ENCODE measurements at regions not wholly inside any gene's neighbourhood (a gene's known extent, or its start where the extent isn't known, plus 50 kb on each side); places are given as distances from the start of the nearest gene placed in this dataset.

DNA sequence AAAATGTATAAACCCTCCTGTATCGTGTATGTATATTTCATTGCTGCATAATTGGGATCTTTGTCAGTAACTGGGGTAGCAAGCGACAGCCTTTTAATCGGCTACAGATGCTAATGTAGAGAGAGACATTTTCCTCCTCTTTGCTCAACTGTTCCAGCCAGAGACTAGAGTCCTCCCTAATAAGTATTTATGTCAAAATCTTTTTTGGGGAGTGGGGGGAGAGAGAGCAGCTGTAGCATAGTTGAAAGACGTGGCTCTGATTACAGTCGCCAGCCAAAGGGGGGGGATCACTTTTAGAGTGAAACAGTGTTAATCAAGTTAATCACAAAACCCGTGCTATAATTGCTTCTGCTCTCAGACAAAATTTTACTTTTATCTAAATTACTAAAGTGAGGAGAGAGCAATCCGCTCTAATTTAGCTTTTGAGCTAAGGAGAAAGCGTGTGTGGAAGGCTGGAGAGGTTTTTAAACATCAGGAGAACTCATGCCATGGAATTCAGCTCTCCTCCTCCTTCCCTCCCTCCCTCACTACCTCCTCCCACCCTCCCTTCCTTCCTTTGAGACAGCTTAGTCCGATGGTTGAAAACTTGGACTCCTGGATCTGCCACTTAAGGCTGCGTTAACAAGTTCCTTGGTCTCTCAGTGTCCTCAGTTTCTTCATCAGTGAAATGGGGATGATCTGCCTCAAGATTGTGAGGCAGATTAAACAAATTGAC is 87.3 kb upstream of the ZNF618 start:
- no peak for DNase-seq

DNA sequence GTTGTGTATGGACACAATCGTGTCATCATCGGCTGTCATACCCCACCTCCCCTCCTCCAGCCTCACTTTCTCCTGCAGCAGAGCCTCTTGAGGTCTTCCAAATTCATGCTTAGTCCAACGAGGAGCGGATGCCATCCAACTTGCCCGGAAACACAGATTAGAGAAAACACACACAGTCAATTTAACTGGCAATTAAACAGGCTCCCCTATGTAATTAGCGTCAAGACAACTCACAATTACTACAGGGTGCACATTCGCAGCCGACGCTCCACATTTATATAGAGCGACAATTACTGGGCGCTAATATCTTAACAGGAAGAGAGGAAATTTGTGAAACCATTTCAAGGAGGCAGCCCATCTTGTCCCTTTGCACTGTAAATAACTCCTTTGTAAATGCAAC is 86.0 kb upstream of the ZNF618 start:
- DNase-seq: no peak

DNA sequence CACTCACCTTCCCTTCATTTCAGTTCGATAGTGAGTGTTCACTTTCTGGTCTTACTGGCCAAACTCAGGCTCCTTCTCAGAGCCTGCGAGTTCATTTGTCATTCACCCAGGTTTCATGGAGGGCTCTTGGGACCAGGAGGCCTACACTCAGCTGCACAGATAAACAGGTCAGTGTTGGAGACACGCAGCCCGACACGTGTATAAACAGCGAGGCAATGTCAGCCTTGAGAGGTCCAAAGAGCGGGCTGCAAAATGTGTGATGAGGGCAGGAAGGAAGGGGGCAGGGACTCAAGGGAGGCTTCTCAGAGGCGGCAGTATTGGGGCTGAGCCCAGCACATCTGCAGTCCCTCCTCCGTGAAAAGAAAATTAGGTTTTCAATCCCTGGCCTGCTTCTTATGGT is 82.6 kb upstream of the ZNF618 start:
- DNase-seq: no peak

DNA sequence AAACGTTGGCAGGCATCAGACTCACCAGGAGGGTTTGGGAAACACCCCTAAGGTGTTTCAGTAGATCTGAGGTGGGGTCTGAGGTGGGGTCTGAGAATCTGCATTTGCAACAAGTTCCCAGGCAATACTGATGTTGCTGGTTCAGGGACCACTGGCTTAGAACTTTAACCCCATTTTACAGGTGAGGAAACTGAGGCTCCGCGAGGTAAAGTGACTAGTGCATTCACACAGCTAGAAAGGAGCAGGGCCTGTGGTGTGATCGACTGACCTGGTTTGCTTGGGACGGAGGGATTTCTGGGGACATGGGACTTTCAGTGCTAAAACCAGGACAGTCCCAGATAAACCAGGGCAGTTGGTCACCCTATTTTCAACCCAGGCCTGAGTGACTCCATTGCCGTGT is 81.4 kb upstream of the ZNF618 start:
- no peak for DNase-seq

DNA sequence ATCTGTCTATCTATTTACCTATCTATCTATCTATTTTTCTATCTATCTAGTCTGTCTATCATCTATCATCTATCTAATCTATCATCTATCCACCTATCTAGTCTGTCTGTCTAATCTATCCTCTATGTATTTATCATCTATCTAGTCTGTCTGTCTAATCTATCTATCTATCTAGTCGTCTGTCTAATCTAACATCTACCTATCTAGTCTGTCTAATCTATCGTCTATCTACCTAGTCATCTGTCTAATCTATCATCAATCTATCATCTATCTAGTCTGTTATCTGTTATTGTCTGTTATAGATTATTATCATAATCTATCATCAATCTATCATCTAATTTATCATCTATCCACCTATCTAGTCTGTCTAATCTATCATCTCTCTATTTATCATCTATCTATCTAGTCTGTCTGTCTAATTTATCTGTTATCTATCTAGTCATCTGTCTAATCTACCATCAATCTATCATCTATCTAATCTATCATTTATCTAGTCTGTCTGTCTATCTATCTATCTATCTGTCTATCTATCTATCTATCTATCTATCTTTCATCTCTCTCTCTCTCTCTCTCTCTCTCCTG is 80.2 kb upstream of the ZNF618 start:
- DNase-seq: no peak

DNA sequence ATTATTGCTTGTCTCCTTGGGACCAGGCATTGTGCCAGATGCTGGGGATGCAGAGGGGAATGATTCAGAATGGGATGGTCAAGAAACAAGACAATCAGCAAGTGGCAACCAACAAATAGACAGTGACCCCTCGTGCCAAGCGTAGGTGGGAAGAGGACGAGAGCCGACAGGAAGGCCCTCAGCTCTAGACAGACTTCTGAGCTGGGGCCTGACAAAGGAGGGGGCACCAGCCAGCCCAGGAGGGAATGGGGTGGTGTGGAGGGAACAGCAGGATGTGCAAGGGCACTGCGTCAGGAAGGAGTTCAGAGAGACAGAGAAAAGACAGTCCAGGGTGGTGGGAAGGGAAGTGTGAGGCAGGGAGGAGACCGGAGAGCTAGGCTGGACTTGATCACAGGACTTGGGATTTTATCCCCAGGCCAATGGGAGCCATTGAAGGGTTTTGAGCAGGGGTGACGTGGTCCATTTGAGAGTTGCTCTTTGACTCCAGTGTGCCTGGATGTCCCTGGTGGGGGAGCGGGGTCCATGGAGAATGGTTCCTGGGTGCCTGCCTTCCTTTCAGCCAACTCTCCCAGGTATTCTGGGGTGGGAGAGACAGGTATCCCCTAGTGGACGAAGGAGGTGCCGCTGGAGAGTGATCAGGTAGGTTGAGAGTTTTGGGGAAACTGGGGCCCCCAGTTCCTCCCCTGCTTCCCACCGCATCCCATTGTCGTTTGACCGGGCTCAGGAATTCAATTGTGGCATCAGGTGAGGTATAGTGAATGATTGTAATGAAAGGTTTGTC is 79.3 kb upstream of the ZNF618 start:
- no peak for DNase-seq

DNA sequence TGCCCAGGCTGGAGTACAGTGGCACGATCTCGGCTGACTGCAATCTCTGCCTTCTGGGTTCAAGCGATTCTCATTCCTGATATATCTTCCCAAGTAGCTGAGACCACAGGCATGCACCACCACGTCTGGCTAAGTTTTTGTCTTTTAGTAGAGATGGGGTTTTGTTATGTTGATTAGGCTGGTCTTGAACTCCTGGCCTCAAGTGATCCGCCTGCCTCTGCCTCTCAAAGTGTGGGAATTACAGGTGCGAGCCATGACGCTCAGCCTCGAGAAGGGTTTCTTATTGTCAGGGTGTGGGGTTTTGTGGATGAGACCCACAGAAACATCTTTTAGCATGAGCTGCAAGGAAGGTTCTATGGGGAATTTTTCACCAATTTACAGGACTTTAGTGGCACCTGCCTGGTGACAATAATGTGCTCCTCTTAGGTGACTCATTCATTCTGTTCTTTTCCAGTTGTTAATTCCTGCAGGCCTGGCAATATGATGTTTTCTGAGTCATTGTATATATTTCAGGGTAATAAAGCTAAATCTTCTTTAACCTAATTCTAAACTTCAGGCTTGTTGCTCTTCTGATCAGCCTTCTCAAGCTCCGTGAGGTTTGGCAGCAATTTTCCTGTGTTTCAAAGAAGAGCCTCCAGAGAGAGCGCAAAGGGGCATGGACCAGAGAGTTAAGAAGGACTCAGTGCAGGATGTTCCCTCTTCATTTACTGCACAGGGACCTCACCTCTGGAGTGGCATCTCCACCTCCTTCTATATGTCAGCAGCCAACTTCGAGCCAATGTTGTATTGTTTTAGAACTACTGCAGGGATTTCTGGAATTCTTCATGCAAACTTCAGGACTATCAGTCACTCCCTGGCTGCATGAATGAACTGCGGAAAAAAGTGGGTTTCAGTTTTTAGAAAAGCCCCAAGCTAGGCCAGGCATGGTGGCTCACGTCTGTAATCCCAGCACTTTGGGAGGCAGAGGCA is 77.8 kb upstream of the ZNF618 start:
- DNase-seq: peak; percentile 5

DNA sequence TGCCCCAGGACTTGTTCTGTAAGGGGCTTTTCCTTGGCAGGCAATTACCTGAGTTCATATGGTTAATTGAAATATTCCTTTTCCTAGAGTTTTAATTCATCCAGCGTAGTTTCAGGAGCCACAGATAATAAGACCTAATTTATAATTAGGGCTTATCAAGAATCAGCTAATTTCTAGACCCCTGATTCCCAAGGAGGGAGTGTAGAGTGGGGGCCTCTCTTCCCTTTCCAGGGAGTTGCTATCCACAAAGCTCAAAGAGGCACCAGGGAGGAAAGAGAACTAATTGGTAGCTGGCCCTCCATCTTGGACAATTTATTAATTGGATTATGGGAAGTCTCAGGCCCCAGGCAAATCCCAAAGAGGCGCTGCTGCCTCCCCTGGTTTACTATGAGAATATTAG is 75.8 kb upstream of the ZNF618 start:
- no peak for DNase-seq

DNA sequence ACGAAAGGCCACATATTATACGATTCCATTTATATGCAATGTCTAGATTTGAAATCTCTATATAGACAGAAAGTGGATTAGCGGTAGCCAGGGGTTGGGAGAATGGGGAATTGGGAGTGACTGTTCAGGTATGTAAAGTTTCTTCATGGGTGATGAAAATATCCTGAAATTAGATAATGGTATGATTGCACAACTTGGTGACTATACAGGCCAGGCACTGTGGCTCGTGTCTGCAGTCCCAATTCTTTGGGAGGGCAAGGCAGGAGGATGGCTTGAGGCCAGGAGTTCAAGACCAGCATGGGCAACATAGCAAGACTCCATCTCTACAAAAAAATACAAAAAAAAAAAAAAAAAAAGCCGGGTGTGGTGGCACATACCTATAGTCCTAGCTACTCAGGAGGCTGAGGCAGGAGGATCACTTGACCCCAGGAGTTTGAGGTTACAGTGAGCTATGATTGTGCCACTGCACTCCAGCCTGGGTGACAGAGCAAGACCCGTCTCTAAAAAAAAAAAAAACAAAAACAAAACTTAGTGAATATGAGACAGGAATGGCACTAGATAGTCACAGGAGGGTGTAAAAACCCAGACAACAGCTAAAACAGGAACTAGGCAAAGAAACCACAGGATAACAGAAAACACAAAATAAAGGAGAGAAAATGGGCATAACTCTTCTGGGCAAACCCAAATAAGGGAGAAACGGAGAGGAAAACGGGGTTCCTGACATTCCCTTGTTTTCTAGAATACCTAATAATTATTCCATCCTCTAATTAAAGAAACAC is 72.1 kb upstream of the ZNF618 start:
- DNase-seq: no peak

DNA sequence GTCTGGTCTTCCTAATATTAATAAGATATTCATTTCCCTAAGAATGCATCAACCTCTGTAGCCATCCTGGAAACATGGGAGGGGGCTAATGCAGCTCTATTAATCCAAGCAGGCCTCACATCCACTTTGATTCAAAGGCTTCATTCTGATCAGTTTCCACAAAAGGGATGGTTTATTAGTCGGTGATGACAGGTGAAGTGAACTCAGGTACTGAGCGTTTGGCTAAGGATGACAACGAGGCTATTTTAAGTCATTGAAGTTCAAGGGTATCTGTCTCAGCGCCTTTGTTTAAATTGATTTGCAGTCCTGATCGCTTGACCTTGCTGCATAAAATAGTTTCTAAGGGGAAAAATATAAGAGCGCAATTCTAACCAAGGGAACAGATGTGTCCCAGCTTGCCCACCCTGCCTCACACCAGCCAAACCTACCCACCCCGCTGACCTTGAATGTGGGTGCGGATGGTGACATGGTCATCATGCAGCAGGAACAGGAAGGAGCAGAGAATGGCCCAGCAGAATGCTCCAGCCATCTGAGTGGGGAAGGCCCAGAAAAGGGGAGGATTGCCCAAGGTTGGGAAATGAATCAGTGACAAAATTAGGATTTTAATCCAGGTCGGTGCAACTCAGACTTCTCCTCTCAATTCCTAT is 70.5 kb upstream of the ZNF618 start:
- no peak for DNase-seq

DNA sequence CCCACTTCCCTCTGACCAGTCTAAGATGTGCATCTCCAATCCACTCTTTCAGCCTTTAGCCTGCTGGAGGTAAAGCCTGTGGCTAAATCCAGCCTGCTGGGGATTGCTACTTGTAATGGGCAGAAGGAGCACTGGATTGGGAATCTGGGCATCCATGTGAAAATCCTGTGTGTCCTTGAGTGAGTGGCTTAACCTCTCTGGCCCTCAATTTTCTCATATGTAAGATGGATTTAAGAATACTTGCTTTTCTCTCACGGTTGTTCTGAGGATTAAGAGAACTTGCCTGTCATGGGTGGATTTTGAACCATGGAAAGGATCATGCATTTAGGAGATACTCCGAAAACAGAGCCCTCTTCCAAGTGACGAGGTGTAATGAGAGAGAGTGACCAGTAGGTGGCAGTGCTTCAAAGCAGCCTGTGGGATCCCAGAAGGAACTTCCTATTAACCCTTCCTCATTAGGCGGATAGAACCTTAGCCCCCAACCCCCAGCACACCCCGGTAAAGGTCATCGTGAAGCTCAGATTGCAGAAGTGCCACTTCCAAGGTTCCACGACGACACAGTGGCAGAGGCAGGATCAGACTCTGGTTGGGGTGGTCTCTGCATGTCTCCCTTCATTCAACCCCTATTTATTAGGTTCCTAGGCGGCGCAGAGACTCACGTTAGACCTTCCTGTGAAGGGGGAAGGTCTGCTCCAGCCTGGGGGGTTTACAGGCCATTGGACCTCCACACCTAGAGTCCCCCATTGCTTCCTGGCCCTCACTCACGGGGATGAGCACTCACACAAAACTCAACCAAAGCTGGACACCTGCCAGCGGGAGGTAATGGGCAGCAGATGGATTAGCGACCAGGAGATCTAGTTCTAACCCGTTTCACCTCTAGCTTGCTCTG is 68.7 kb upstream of the ZNF618 start:
- DNase-seq: peak; percentile 75

DNA sequence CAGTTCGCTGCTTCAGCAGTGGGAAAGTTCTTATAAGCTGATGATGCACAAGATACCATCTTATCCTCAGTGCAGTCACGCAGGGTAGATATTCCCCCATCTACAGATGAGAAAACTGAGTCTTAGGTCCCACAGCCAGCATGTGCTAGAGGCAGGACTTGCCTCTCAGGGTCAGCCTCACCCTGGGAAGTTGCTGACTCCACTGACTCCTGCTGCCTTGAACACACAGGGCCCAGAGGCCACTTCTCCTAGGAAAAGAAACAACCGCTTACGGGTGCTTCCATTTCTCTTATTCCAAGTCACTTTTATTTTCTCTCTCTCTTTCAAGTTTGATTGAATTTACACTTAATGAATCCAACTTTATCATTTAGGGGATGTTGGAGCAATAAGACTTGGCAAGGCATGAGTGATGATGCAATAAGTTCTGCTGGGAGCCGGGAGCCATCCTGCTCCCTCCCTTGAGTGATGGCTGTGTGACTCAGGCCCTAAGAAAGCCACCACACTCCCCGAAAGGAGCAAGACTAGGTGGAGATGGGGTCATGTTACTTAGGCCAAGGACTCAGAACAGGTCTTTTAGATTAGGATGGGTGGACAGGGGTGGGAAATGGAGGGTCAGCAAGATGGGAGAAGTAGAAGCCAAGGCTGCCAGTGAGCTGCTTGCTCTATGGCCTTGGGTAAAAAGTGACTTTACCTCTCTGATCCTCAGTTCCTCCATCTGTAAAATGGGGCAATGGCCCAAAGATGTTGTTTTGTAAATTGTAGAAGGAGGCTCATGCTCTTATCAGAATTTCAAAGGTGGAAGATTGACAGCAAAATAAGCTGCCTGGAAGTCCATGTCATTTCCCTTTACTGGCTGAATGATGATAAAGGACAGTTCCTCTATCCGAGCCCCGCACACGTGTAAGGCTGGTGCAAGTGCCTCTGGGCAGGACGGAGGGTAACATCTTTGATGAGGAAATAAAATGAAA is 67.4 kb upstream of the ZNF618 start:
- no peak for DNase-seq

DNA sequence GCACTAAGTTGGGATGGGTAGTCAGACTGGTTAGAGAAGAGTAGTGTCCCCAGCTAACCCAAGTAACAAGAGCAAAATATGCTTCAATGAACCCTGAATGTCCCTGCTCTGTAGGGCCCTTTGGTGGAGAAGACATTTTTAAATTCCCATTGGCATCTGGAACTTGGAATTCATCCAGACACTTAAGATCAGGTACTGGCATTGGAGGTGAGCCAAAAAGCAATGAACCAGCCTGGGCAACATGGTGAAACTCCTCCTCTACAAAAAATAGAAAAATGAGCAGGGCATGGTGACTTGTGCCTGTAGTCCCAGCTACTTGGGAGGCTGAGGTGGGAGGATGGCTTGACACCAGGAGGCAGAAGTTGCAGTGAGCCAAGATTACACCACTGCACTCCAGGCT is 58.9 kb upstream of the ZNF618 start:
- no peak for DNase-seq

DNA sequence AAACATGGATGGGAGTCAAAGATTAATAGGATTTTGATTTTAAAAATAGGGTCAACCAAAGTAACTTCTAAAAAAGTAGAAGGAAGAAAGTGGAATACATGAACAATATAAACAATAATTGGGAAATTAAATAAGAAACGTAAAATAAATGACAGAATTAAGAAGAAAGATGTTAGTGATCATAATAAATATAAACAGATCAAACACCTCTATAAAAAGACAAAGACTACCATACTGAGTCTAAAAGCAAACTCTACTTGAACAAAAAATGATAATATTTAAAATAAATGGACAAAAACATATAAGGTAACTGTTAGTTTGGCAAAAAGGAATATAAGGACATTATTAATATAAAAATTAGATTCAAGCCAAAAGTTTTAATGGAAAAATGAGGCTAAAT is 57.7 kb upstream of the ZNF618 start:
- DNase-seq: no peak

DNA sequence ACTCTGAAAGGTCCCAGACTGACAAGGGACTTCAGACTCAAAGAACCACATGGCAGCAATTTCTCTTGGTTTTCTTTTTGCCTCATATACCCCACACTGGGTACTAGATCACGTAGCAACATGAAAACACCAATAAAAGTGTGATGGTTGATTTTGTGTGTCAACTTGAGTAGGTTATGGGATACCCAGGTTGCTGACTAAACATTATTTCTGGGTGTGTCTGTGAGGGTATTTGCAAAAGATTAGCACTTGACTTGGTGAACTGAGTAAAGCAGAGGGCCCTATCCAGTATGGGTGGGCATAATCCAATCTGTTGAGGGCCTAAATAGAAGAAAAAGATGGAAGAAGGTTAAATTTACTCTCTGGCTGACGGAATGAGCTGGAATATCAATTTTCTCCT is 53.8 kb upstream of the ZNF618 start:
- DNase-seq: no peak

DNA sequence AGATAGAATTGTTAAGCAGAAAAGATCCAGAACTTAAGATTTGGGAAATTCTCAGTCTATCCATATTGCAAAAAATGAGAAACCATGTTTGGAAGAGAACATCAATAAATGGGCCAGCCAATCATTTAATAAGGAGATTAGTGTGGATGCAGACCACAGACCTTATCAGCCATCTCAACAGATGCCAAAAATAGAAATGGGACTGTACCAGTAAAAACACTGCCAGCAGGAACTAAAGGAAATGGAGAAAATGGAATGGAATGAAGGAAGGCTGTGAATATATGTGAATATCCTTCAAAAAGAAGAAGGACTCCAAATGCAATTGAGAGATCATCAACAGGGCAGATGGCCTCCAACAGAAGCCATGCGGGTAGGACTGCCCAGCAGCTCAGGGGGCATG is 52.7 kb upstream of the ZNF618 start:
- no peak for DNase-seq

Data from DMS53 (cell line).